NCI-H1417 (cell line): ENCODE measurements at regions not wholly inside any gene's neighbourhood (a gene's known extent, or its start where the extent isn't known, plus 50 kb on each side); places are given as distances from the start of the nearest gene placed in this dataset.

Experiments used
- DNase-seq, 3 experiments: peaks; one replicate each; lab custom pipeline; 2025; lab: John Stamatoyannopoulos, UW

DNA sequence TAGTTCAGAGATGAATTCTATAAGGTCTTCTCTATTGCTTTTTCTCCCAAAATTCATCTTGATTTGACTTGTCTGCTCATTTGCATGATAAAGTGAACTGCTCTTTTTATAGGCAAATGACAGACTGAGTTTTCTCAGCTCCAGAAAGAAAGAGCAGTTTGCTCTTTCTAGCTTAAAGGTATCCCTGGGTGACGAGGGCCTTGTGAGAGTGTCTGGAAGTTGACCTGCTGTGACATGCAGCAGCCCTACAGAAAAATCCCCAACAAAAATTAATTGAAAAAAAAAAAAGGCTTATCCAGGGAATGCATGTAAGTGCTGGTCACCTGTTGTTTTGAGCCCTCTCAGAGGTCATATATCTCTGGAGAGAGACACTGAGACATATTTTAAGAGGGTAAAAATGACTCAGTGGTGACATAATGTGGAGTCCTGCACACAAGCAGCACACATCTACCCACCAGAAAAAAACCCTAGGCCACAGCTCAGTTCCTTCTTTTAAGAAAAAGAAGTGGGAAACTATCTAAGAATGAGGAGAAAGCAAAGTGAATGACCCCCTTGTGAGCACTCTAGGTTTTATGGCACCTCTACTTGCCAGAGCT is 523.4 kb downstream of the TGIF2LY start:
- DNase-seq: peak in 1 of 3 experiments; percentile 0
